Femur (tissue), 1 donor: ENCODE measurements at regions not wholly inside any gene's neighbourhood (a gene's known extent, or its start where the extent isn't known, plus 50 kb on each side); places are given as distances from the start of the nearest gene placed in this dataset.
"Not testable (repeated sequence)": the region's sequence is repeated elsewhere in the genome, so short reads cannot be mapped to it uniquely, and the experiment has no call there.

Experiments used
- DNase-seq: peaks from one replicate; pipeline ENCODE4 v3.0.0-alpha.2; 2017

- no peak for DNase-seq
These were observed 93.7 kb upstream of the SRSF6 start for GRCh38 chr20:43364001-43364400.

- no peak for DNase-seq
These were observed 94.2 kb upstream of the SRSF6 start for GRCh38 chr20:43363506-43363905.

- DNase-seq: no peak
These were observed 96.2 kb upstream of the SRSF6 start for GRCh38 chr20:43361526-43361925.

GRCh38 chr20:43360016-43360415 lies 97.7 kb upstream of the SRSF6 start:
- no peak for DNase-seq

- DNase-seq: no peak
These were observed 98.9 kb upstream of the SRSF6 start for GRCh38 chr20:43358811-43359210.

- DNase-seq: no peak
These were observed 100.3 kb upstream of the SRSF6 start for GRCh38 chr20:43357352-43357751.

- DNase-seq: no peak
These were observed 102.1 kb upstream of the SRSF6 start for GRCh38 chr20:43355610-43356009.

GRCh38 chr20:43352996-43353395 lies 104.7 kb upstream of the SRSF6 start:
- DNase-seq: no peak

- not testable (repeated sequence) for DNase-seq
These were observed 107.0 kb upstream of the SRSF6 start for GRCh38 chr20:43350694-43351093.

GRCh38 chr20:43349841-43350240 lies 107.9 kb upstream of the SRSF6 start:
- no peak for DNase-seq

- not testable (repeated sequence) for DNase-seq
These were observed 109.9 kb upstream of the SRSF6 start for GRCh38 chr20:43347839-43348238.

GRCh38 chr20:43345676-43346075 lies 112.0 kb upstream of the SRSF6 start:
- no peak for DNase-seq

GRCh38 chr20:43341511-43341910 lies 116.2 kb upstream of the SRSF6 start:
- no peak for DNase-seq

GRCh38 chr20:43337036-43337435 lies 120.7 kb upstream of the SRSF6 start:
- DNase-seq: no peak

GRCh38 chr20:43334080-43334479 lies 123.6 kb upstream of the SRSF6 start:
- no peak for DNase-seq

- DNase-seq: peak; percentile 36
These were observed 125.8 kb upstream of the SRSF6 start for GRCh38 chr20:43331906-43332305.

GRCh38 chr20:43328697-43329096 lies 129.0 kb upstream of the SRSF6 start:
- DNase-seq: no peak

GRCh38 chr20:43327234-43327633 lies 130.5 kb upstream of the SRSF6 start:
- not testable (repeated sequence) for DNase-seq

GRCh38 chr20:43325926-43326325 lies 131.8 kb upstream of the SRSF6 start:
- DNase-seq: no peak

GRCh38 chr20:43323592-43323991 lies 133.9 kb upstream of the PTPRT start:
- no peak for DNase-seq

GRCh38 chr20:43322851-43323250 lies 133.1 kb upstream of the PTPRT start:
- no peak for DNase-seq

- DNase-seq: no peak
These were observed 130.8 kb upstream of the PTPRT start for GRCh38 chr20:43320536-43320935.

- no peak for DNase-seq
These were observed 129.1 kb upstream of the PTPRT start for GRCh38 chr20:43318755-43319297.

- no peak for DNase-seq
These were observed 126.6 kb upstream of the PTPRT start for GRCh38 chr20:43316271-43316670.

- DNase-seq: no peak
These were observed 119.6 kb upstream of the PTPRT start for GRCh38 chr20:43309266-43309665.

- DNase-seq: no peak
These were observed 117.1 kb upstream of the PTPRT start for GRCh38 chr20:43306837-43307236.
